PC-9 (cell line): ENCODE measurements at regions not wholly inside any gene's neighbourhood (a gene's known extent, or its start where the extent isn't known, plus 50 kb on each side); places are given as distances from the start of the nearest gene placed in this dataset.

Experiments used
- BruUV-seq: library from RNA; stranded (reverse); fragments of 400-500 nt; replicated peaks from 2 replicates; lab custom pipeline; 2021; lab: Mats Ljungman, UMichigan
- CTCF ChIA-PET: fragments of 300-600 bp; sonication (Branson Sonifier 250); formaldehyde crosslinking; loops from one replicate; lab custom pipeline; 2022; ENCODE audit warnings: antibody characterized with exemption; lab: Charles Lee
- POLR2A ChIA-PET: fragments of 300-600 bp; sonication (Branson Sonifier 250); formaldehyde crosslinking; loops from one replicate; lab custom pipeline; 2022; ENCODE audit warnings: antibody characterized with exemption; ENCODE audit not compliant: unreplicated experiment; lab: Charles Lee
- DNase-seq, 2 experiments: peaks; one replicate each; pipeline versions ENCODE4 v3.0.0 to v3.0.0-alpha.2; 2015 to 2022; ENCODE audit warnings: mixed read lengths in 1 of 2
- H2AFZ ChIP-seq: fragments of 200-600 bp; sonication (generic); 2 replicates; pipeline ENCODE4 v1.8.1; 2017; ENCODE audit warnings: antibody characterized with exemption
- H3F3A ChIP-seq: fragments of 200-600 bp; sonication (generic); 2 replicates; pipeline ENCODE4 v1.8.1; 2017; ENCODE audit warnings: antibody characterized with exemption, mild to moderate bottlenecking, low read depth; ENCODE audit not compliant: insufficient read depth
- H3K27ac ChIP-seq: fragments of 200-600 bp; sonication (generic); 2 replicates; pipeline ENCODE4 v1.6.1; 2016; ENCODE audit warnings: mixed run types
- H3K27me3 ChIP-seq: fragments of 200-600 bp; sonication (generic); 2 replicates; pipeline ENCODE4 v1.6.1; 2016; ENCODE audit warnings: low read depth, mixed run types; ENCODE audit not compliant: insufficient read depth
- H3K36me3 ChIP-seq: fragments of 200-600 bp; sonication (generic); 2 replicates; pipeline ENCODE4 v1.6.1; 2016; ENCODE audit warnings: low read depth, mixed run types
- H3K4me1 ChIP-seq: fragments of 200-600 bp; sonication (generic); replicated peaks from 2 replicates; pipeline ENCODE4 v1.6.1; 2016; ENCODE audit warnings: mixed run types; ENCODE audit not compliant: insufficient read depth
- H3K4me2 ChIP-seq: fragments of 200-600 bp; sonication (generic); 2 replicates; pipeline ENCODE4 v1.6.1; 2017; ENCODE audit warnings: mixed run types
- H3K4me3 ChIP-seq: fragments of 200-600 bp; sonication (generic); 2 replicates; pipeline ENCODE4 v1.6.1; 2016; ENCODE audit warnings: mixed run types
- H3K79me2 ChIP-seq: fragments of 200-600 bp; sonication (generic); 2 replicates; pipeline ENCODE4 v1.6.1; 2017; ENCODE audit warnings: low read depth, mixed run types
- H3K9me2 ChIP-seq: fragments of 200-600 bp; sonication (generic); 2 replicates; pipeline ENCODE4 v1.8.1; 2017; ENCODE audit warnings: mild to moderate bottlenecking; ENCODE audit not compliant: insufficient read depth
- H3K9me3 ChIP-seq: fragments of 200-600 bp; sonication (generic); 2 replicates; pipeline ENCODE4 v1.8.1; 2016; ENCODE audit warnings: low read depth; ENCODE audit not compliant: insufficient read depth
- H4K20me1 ChIP-seq: fragments of 200-600 bp; sonication (generic); 2 replicates; pipeline ENCODE4 v1.8.1; 2017; ENCODE audit not compliant: insufficient read depth
- EZH2 ChIP-seq: fragments of 200-600 bp; sonication (generic); IDR thresholded peaks from 2 replicates; pipeline ENCODE4 v1.8.0; 2017; ENCODE audit warnings: antibody characterized with exemption, low read depth
- intact Hi-C: fragments of 100-400 bp; cut with micrococcal nuclease; formaldehyde crosslinking; loops from one replicate; pipeline ENCODE4 v1.10.0; 2022; ENCODE audit not compliant: unreplicated experiment
- TF ChIP-seq, protein P1 (sequence below): fragments of 200-600 bp; sonication (generic); conservative IDR thresholded peaks from 2 replicates; pipeline ENCODE4 v1.6.1; 2017; ENCODE audit warnings: mixed run types, antibody characterized with exemption, mild to moderate bottlenecking, moderate library complexity

DNA sequence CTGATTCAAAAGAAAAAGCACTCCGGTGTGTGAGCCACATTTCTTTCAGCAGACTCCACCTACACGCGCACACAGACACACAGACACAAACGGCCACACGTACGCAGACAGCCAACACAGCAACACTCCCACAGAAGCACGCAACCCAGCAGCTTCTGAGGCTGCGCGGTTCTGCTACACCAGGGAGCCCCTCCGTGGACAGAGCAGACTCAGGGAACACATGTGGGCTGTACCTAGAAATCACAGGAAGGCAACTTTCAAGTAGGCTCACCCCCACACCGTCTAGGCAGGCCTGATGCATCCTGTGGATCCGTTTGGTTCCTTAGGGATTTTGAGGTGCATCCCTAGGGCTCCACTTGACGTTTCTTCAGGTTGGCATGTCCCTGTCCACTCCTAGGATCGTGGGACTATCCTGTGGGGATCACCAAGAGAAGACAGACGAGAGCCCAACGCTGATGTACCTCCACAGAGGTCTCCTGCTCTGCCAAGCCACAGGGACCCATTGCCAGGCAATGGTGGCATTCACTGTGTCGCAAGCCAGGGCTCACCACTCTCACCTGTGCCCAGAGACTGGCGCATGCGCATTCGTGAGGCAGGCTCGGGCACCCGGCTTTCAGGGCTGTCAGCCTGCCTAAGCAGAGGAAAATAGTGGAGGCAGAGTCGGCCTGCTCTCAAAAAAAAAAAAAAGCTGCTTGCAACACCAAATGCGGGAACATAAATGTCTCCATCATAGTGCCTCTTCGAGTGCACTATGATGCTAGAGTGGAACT is 2333.3 kb downstream of the TP53TG3F start:
- H3K27ac ChIP-seq: no peak overlapping the region
- POLR2A ChIA-PET: no interaction called here

DNA sequence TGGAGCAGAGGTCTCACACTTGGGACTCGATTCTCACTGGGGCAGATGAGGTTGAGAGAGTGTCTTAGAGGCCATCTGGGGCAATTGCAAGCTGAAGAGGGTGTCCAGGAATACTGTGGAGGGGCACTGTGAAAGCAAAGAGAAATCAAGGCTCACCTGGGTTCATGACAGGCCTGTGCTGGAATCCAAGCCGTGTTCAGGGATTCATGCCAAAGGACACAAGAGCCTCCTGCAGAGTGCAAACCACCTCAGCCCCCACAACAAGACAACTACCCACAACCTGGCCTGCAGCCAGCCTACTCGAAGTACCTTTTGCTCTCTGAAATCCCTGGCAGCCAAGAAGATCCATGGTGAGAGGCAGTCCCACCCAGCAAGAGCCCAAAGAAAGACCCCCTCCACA is 2334.2 kb downstream of the TP53TG3F start:
- Histone ChIP-seq H4K20me1 (no peaks in the 10 kb centered on the region), H3K4me2 (no peak overlapping the region), H3K27me3 (peaks cover 86% of the 10 kb centered on the region), H3K9me2 (no peaks in the 10 kb centered on the region), H3K4me1 (peaks cover 5% of the 10 kb centered on the region; the same call in 1 of the 2 replicates), H3K79me2 (no peaks in the 10 kb centered on the region), H3K36me3 (no peaks in the 10 kb centered on the region), H3F3A (no peaks in the 10 kb centered on the region), H2AFZ (no peak overlapping the region), H3K4me3 (no peak overlapping the region), H3K27ac (no peak overlapping the region), H3K9me3 (no peaks in the 10 kb centered on the region)
- TF ChIP-seq, protein P1, sequence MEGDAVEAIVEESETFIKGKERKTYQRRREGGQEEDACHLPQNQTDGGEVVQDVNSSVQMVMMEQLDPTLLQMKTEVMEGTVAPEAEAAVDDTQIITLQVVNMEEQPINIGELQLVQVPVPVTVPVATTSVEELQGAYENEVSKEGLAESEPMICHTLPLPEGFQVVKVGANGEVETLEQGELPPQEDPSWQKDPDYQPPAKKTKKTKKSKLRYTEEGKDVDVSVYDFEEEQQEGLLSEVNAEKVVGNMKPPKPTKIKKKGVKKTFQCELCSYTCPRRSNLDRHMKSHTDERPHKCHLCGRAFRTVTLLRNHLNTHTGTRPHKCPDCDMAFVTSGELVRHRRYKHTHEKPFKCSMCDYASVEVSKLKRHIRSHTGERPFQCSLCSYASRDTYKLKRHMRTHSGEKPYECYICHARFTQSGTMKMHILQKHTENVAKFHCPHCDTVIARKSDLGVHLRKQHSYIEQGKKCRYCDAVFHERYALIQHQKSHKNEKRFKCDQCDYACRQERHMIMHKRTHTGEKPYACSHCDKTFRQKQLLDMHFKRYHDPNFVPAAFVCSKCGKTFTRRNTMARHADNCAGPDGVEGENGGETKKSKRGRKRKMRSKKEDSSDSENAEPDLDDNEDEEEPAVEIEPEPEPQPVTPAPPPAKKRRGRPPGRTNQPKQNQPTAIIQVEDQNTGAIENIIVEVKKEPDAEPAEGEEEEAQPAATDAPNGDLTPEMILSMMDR: no peak
- TF ChIP-seq EZH2: no peak
- intact Hi-C loops: no loop called here
- DNase-seq: no peak
- ChIA-PET POLR2A (no interaction called here), CTCF (no interaction called here)
- BruUV-seq: no TSS peak

More for the DNA sequence above, 2333.3 kb downstream of the TP53TG3F start:
- no peaks in the 10 kb centered on the region for H4K20me1 ChIP-seq
- no peaks in the 10 kb centered on the region for H3F3A ChIP-seq
- no peak for DNase-seq
- peaks cover 3% of the 10 kb centered on the region; the same call in 1 of the 2 replicates for H3K4me1 ChIP-seq
- intact Hi-C loops: no loop called here
- H3K27me3 ChIP-seq: peaks cover 94% of the 10 kb centered on the region
- H3K9me3 ChIP-seq: no peaks in the 10 kb centered on the region
- CTCF ChIA-PET: no interaction called here
- H3K9me2 ChIP-seq: no peaks in the 10 kb centered on the region
- TF ChIP-seq, protein P1: no peak
- no peak for TF ChIP-seq EZH2
- BruUV-seq: no TSS peak
- H3K79me2 ChIP-seq: no peaks in the 10 kb centered on the region
- no peak overlapping the region for H3K4me3 ChIP-seq
- no peak overlapping the region for H3K4me2 ChIP-seq
- no peak overlapping the region for H2AFZ ChIP-seq
- H3K36me3 ChIP-seq: no peaks in the 10 kb centered on the region

DNA sequence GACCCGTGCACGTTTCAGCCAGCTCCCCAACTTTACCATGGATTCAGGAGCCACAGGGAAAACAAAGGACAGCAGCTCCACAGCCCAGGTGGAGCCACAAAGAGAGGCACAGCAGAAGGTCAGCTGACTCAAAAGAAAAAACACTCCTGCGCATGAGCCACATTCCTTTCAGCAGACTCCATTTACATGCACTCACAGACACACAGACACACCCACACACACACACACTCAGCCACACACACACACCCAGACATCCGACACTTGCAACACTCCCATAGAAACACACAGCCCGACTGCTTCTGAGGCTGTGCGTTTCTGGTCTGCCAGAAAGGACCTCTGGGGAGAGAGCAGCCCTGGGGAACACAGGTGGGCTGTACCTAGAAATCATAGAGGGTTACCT is 2335.5 kb downstream of the TP53TG3F start:
- ChIA-PET CTCF (no interaction called here), POLR2A (no interaction called here)
- TF ChIP-seq, protein P1: no peak
- no peak for TF ChIP-seq EZH2
- Histone ChIP-seq H3K9me3 (no peaks in the 10 kb centered on the region), H3K4me3 (no peak overlapping the region), H3K4me2 (no peak overlapping the region), H3K36me3 (no peaks in the 10 kb centered on the region), H3K9me2 (no peaks in the 10 kb centered on the region), H3F3A (no peaks in the 10 kb centered on the region), H3K27ac (no peak overlapping the region), H2AFZ (no peak overlapping the region), H3K27me3 (peaks cover 74% of the 10 kb centered on the region), H4K20me1 (no peaks in the 10 kb centered on the region), H3K4me1 (peaks cover 5% of the 10 kb centered on the region; the same call in 1 of the 2 replicates), H3K79me2 (no peaks in the 10 kb centered on the region)
- intact Hi-C loops: no loop called here
- no TSS peak for BruUV-seq
- no peak for DNase-seq
